Activated naive CD8-positive, alpha-beta T cell treated with anti-CD3 and anti-CD28 coated beads, Interleukin-2, amount 50 U/mL, for 16 hours (primary cell): ENCODE measurements at regions not wholly inside any gene's neighbourhood (a gene's known extent, or its start where the extent isn't known, plus 50 kb on each side); places are given as distances from the start of the nearest gene placed in this dataset.
"Not testable (repeated sequence)": the region's sequence is repeated elsewhere in the genome, so short reads cannot be mapped to it uniquely, and the experiment has no call there.

ENCODE experiments used
- DNase-seq: peaks from one replicate; pipeline ENCODE4 v3.0.0-alpha.2; 2020; ENCODE audit warnings: low read depth, low spot score

GRCh38 chr5:109630093-109630492 is 59.6 kb upstream of the MAN2A1 start:
- no peak for DNase-seq

- DNase-seq = no peak
Observed at GRCh38 chr5:109628591-109628990, 61.1 kb upstream of the MAN2A1 start.

GRCh38 chr5:109621266-109621665 is 68.5 kb upstream of the MAN2A1 start:
- not testable (repeated sequence) for DNase-seq

GRCh38 chr5:109620651-109621050 is 69.1 kb upstream of the MAN2A1 start:
- no peak for DNase-seq

GRCh38 chr5:109619606-109620005 is 70.1 kb upstream of the MAN2A1 start:
- no peak for DNase-seq

- no peak for DNase-seq
Observed at GRCh38 chr5:109619021-109619460, 70.7 kb upstream of the MAN2A1 start.

- no peak for DNase-seq
Observed at GRCh38 chr5:109614981-109615380, 74.7 kb upstream of the MAN2A1 start.

- no peak for DNase-seq
Observed at GRCh38 chr5:109614301-109614700, 75.4 kb upstream of the MAN2A1 start.

GRCh38 chr5:109612278-109612905 is 77.3 kb upstream of the MAN2A1 start:
- DNase-seq = no peak

GRCh38 chr5:109611505-109611904 is 78.2 kb upstream of the MAN2A1 start:
- no peak for DNase-seq

GRCh38 chr5:109611061-109611460 is 78.7 kb upstream of the MAN2A1 start:
- no peak for DNase-seq

- DNase-seq = no peak
Observed at GRCh38 chr5:109610581-109610980, 79.1 kb upstream of the MAN2A1 start.

GRCh38 chr5:109605207-109605730 is 84.5 kb upstream of the MAN2A1 start:
- DNase-seq = no peak

GRCh38 chr5:109604758-109605157 is 85.0 kb upstream of the MAN2A1 start:
- DNase-seq = no peak

- DNase-seq = no peak
Observed at GRCh38 chr5:109601736-109602135, 88.0 kb upstream of the MAN2A1 start.

- DNase-seq = no peak
Observed at GRCh38 chr5:109597893-109598292, 91.8 kb upstream of the MAN2A1 start.

- no peak for DNase-seq
Observed at GRCh38 chr5:109594217-109594616, 95.5 kb upstream of the MAN2A1 start.

GRCh38 chr5:109590799-109591198 is 98.9 kb upstream of the MAN2A1 start:
- DNase-seq = no peak

GRCh38 chr5:109589986-109590385 is 99.7 kb upstream of the MAN2A1 start:
- DNase-seq = no peak

GRCh38 chr5:109589239-109589638 is 100.5 kb upstream of the MAN2A1 start:
- DNase-seq = no peak

- no peak for DNase-seq
Observed at GRCh38 chr5:109588281-109589035, 101.3 kb upstream of the MAN2A1 start.

GRCh38 chr5:109584986-109585599 is 104.6 kb upstream of the MAN2A1 start:
- DNase-seq = no peak

GRCh38 chr5:109580225-109580624 is 109.5 kb upstream of the MAN2A1 start:
- no peak for DNase-seq
